ENCODE measurements at regions not wholly inside any gene's neighbourhood (a gene's known extent, or its start where the extent isn't known, plus 50 kb on each side); places are given as distances from the start of the nearest gene placed in this dataset.

DNA sequence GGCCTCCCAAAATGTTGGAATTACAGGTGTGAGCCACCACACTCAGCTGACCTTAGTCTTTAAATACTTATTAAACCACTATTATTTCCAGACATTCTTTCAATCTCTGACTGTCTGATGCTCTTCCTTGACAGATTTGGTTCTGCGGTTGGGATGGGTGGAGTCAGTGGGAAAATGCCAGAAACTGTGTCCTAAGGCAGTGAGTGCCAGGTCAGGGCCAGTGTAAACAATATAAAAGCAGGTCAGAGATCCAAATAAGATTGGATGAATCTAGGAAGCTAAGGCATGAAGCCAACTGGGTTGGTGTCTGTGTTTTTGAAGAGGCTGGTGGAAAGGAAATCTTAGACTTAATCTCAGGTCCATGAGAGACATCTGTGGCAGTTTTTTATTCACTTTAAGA is 74.7 kb downstream of the KLF5 start:
- DNase-seq (ENCODE audit: low read depth), result peak; percentile 33

DNA sequence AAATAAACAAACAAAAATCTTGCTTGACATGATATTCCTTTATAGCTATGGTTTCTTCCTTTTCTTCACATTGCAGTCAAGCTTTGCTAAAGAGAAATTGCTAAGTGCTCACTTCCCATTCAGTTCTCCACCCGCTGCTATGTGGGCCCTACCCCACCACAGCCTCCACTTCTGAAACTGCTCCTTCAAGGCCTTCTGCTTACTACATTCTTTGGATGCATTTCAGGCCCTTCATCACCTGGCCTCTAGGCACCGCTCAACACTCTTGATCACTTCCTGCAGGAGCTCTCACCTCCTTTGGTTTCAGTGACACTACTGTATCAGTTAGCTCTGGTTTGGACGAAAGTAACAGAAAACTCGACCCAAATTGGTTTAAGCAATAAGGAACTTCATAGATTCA is 72.4 kb downstream of the KLF5 start:
- no peak for DNase-seq (ENCODE audit: low read depth)

DNA sequence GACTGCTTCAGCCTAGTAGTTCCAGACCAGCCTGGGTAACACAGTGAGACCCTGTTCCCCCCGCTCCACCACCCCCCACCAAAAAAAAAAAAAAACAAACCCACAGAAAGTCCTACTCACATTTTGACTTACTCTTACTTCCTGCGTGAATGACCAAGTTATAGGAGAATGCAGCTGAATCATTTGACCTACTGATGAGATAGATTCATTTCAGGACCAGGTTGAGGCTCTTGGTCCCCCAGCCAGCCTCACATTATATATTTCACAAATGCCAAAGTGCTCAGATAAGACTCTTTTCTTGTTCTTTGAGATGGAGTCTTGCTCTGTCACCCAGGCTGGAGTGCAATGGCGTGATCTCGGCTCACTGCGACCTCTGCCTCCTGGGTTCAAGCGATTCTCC is 70.2 kb downstream of the KLF5 start:
- DNase-seq (ENCODE audit: low read depth), result no peak
